WERI-Rb-1 (cell line): ENCODE measurements at regions not wholly inside any gene's neighbourhood (a gene's known extent, or its start where the extent isn't known, plus 50 kb on each side); places are given as distances from the start of the nearest gene placed in this dataset.

Experiments used
- DNase-seq: peaks from one replicate; pipeline ENCODE4 v3.0.0-alpha.2; 2020
- H3K27ac ChIP-seq: fragments of 250-450 bp; sonication (Bioruptor Pico); 2 replicates; pipeline ENCODE4 v1.5.1; 2020; ENCODE audit warnings: mild to moderate bottlenecking, moderate library complexity
- H3K27me3 ChIP-seq: fragments of 250-450 bp; sonication (Bioruptor Pico); 2 replicates; pipeline ENCODE4 v1.5.1; 2021; ENCODE audit warnings: mild to moderate bottlenecking, low read depth, moderate library complexity; ENCODE audit not compliant: insufficient read depth, severe bottlenecking
- H3K36me3 ChIP-seq: fragments of 250-450 bp; sonication (Bioruptor Pico); 2 replicates; pipeline ENCODE4 v1.5.1; 2020; ENCODE audit warnings: mild to moderate bottlenecking, moderate library complexity
- H3K4me3 ChIP-seq: 2 replicates; pipeline ENCODE4 v1.5.1; 2011; ENCODE audit warnings: low read depth, mild to moderate bottlenecking, control low read depth, low read length
- H3K9me3 ChIP-seq: fragments of 250-450 bp; sonication (Bioruptor Pico); 2 replicates; pipeline ENCODE4 v1.5.1; 2021; ENCODE audit warnings: mild to moderate bottlenecking, moderate library complexity; ENCODE audit not compliant: severe bottlenecking
- CTCF ChIP-seq: IDR thresholded peaks from 2 replicates; pipeline ENCODE4 v1.5.1; 2011; ENCODE audit warnings: low read depth, mild to moderate bottlenecking, control low read depth, inconsistent platforms, low read length

GRCh38 chr12:4089121-4089606, 184.4 kb upstream of the CCND2 start:
- Histone ChIP-seq H3K36me3 (no peaks in the 10 kb centered on the region), H3K27me3 (peaks cover 20% of the 10 kb centered on the region), H3K4me3 (no peak overlapping the region), H3K9me3 (no peaks in the 10 kb centered on the region), H3K27ac (no peak overlapping the region)
- no peak for TF ChIP-seq CTCF
- no peak for DNase-seq

GRCh38 chr12:4088451-4088850, 185.1 kb upstream of the CCND2 start:
- H3K27ac ChIP-seq, result no peak overlapping the region
- no peak overlapping the region for H3K4me3 ChIP-seq
- H3K27me3 ChIP-seq, result peaks cover 23% of the 10 kb centered on the region
- TF ChIP-seq CTCF, result no peak
- no peak for DNase-seq
- H3K36me3 ChIP-seq, result no peaks in the 10 kb centered on the region
- H3K9me3 ChIP-seq, result no peaks in the 10 kb centered on the region

- H3K4me3 ChIP-seq, result no peak overlapping the region
- H3K27ac ChIP-seq, result no peak overlapping the region
- H3K27me3 ChIP-seq, result peaks cover 21% of the 10 kb centered on the region
- H3K9me3 ChIP-seq, result no peaks in the 10 kb centered on the region
- TF ChIP-seq CTCF, result no peak
- H3K36me3 ChIP-seq, result no peaks in the 10 kb centered on the region
- no peak for DNase-seq
These were observed 187.1 kb upstream of the CCND2 start for GRCh38 chr12:4086481-4086880.

GRCh38 chr12:4084573-4084972, 189.0 kb upstream of the CCND2 start:
- H3K27ac ChIP-seq, result no peak overlapping the region
- peaks cover 13% of the 10 kb centered on the region for H3K27me3 ChIP-seq
- H3K4me3 ChIP-seq, result no peak overlapping the region
- no peaks in the 10 kb centered on the region for H3K9me3 ChIP-seq
- TF ChIP-seq CTCF, result no peak
- DNase-seq, result no peak
- H3K36me3 ChIP-seq, result no peaks in the 10 kb centered on the region

GRCh38 chr12:4082809-4083403, 190.7 kb upstream of the CCND2 start:
- H3K27me3 ChIP-seq, result peaks cover 9% of the 10 kb centered on the region
- no peak overlapping the region for H3K27ac ChIP-seq
- no peak for DNase-seq
- H3K36me3 ChIP-seq, result no peaks in the 10 kb centered on the region
- TF ChIP-seq CTCF, result no peak
- H3K4me3 ChIP-seq, result no peak overlapping the region
- no peaks in the 10 kb centered on the region for H3K9me3 ChIP-seq

- Histone ChIP-seq H3K36me3 (no peaks in the 10 kb centered on the region), H3K4me3 (no peak overlapping the region), H3K27ac (no peak overlapping the region), H3K9me3 (no peaks in the 10 kb centered on the region), H3K27me3 (peaks cover 5% of the 10 kb centered on the region)
- no peak for DNase-seq
- no peak for TF ChIP-seq CTCF
These were observed 193.3 kb upstream of the CCND2 start for GRCh38 chr12:4080213-4080612.
